Coronary artery (tissue), 2 donors: ENCODE measurements at regions not wholly inside any gene's neighbourhood (a gene's known extent, or its start where the extent isn't known, plus 50 kb on each side); places are given as distances from the start of the nearest gene placed in this dataset.

ENCODE experiments used
- DNase-seq: peaks from one replicate; pipeline ENCODE4 v3.0.0-alpha.2; 2017; ENCODE audit warnings: low spot score
- H3K27ac ChIP-seq, 2 donors: fragments of 200-600 bp; sonication (generic); one replicate each; pipeline ENCODE4 v1.5.1; 2016 to 2019
- H3K4me3 ChIP-seq: fragments of 200-600 bp; sonication (generic); 2 replicates; pipeline ENCODE4 v1.5.1; 2016; ENCODE audit warnings: mild to moderate bottlenecking, moderate library complexity
- CTCF ChIP-seq: fragments of 200-600 bp; sonication (generic); IDR thresholded peaks from one replicate; pipeline ENCODE4 v1.5.1; 2019; ENCODE audit warnings: antibody characterized with exemption

GRCh38 chr3:164927728-164928127 is 150.6 kb downstream of the SI start:
- no peak for DNase-seq
- H3K27ac ChIP-seq = no peak overlapping the region
- TF ChIP-seq CTCF = no peak
- H3K4me3 ChIP-seq = no peak overlapping the region

- no peak overlapping the region for H3K4me3 ChIP-seq
- TF ChIP-seq CTCF = no peak
- no peak overlapping the region for H3K27ac ChIP-seq
- DNase-seq = no peak
Observed at GRCh38 chr3:164918905-164919304, 159.4 kb downstream of the SI start.

- Histone ChIP-seq H3K4me3 (no peak overlapping the region), H3K27ac (no peak overlapping the region)
- TF ChIP-seq CTCF = no peak
- DNase-seq = no peak
Observed at GRCh38 chr3:164912916-164913315, 165.4 kb downstream of the SI start.

- no peak overlapping the region for H3K27ac ChIP-seq
Observed at GRCh38 chr3:164903820-164904451, 174.4 kb downstream of the SI start.

GRCh38 chr3:164897342-164897741 is 181.0 kb downstream of the SI start:
- Histone ChIP-seq H3K27ac (no peak overlapping the region), H3K4me3 (no peak overlapping the region)
- DNase-seq = no peak
- TF ChIP-seq CTCF = no peak

More at GRCh38 chr3:164903820-164904451, 174.4 kb downstream of the SI start:
- TF ChIP-seq CTCF = no peak
- DNase-seq = no peak
- H3K4me3 ChIP-seq = no peak overlapping the region

GRCh38 chr3:164890061-164890460 is 188.2 kb downstream of the SI start:
- no peak for DNase-seq
- Histone ChIP-seq H3K4me3 (no peak overlapping the region), H3K27ac (no peak overlapping the region)
- TF ChIP-seq CTCF = no peak

GRCh38 chr3:164883171-164883570 is 195.1 kb downstream of the SI start:
- Histone ChIP-seq H3K27ac (no peak overlapping the region), H3K4me3 (no peak overlapping the region)
- no peak for DNase-seq
- no peak for TF ChIP-seq CTCF
